ENCODE measurements at regions not wholly inside any gene's neighbourhood (a gene's known extent, or its start where the extent isn't known, plus 50 kb on each side); places are given as distances from the start of the nearest gene placed in this dataset.

GRCh38 chr13:97135883-97136282 lies 86.2 kb upstream of the MBNL2 start:
- DNase-seq (ENCODE audit: low read depth) = no peak

- no peak for DNase-seq (ENCODE audit: low read depth)
Measured at GRCh38 chr13:97136418-97136817, 85.7 kb upstream of the MBNL2 start.

- DNase-seq (ENCODE audit: low read depth) = no peak
Measured at GRCh38 chr13:97139691-97140090, 82.4 kb upstream of the MBNL2 start.

GRCh38 chr13:97140131-97140530 lies 82.0 kb upstream of the MBNL2 start:
- no peak for DNase-seq (ENCODE audit: low read depth)

GRCh38 chr13:97140611-97141010 lies 81.5 kb upstream of the MBNL2 start:
- no peak for DNase-seq (ENCODE audit: low read depth)

GRCh38 chr13:97141097-97141496 lies 81.0 kb upstream of the MBNL2 start:
- DNase-seq (ENCODE audit: low read depth) = no peak

GRCh38 chr13:97141564-97142005 lies 80.5 kb upstream of the MBNL2 start:
- no peak for DNase-seq (ENCODE audit: low read depth)

- no peak for DNase-seq (ENCODE audit: low read depth)
Measured at GRCh38 chr13:97142452-97142851, 79.7 kb upstream of the MBNL2 start.

GRCh38 chr13:97145057-97145456 lies 77.1 kb upstream of the MBNL2 start:
- DNase-seq (ENCODE audit: low read depth) = no peak

GRCh38 chr13:97148894-97149293 lies 73.2 kb upstream of the MBNL2 start:
- no peak for DNase-seq (ENCODE audit: low read depth)

GRCh38 chr13:97160421-97160820 lies 61.7 kb upstream of the MBNL2 start:
- DNase-seq (ENCODE audit: low read depth) = no peak

- no peak for DNase-seq (ENCODE audit: low read depth)
Measured at GRCh38 chr13:97161582-97162231, 60.4 kb upstream of the MBNL2 start.

GRCh38 chr13:97165502-97166425 lies 56.4 kb upstream of the MBNL2 start:
- DNase-seq (ENCODE audit: low read depth) = no peak

- DNase-seq (ENCODE audit: low read depth) = no peak
Measured at GRCh38 chr13:97171136-97171535, 51.0 kb upstream of the MBNL2 start.
